H9 (cell line): ENCODE measurements at regions not wholly inside any gene's neighbourhood (a gene's known extent, or its start where the extent isn't known, plus 50 kb on each side); places are given as distances from the start of the nearest gene placed in this dataset.

Source experiments
- DNase-seq: peaks from one replicate; pipeline ENCODE4 v3.0.0-alpha.2; 2017
- H2AFZ ChIP-seq: one replicate; pipeline ENCODE4 v1.6.1; 2013; ENCODE audit warnings: mild to moderate bottlenecking, low read length, control low read depth, moderate library complexity
- H2AK5ac ChIP-seq: 2 replicates; pipeline ENCODE4 v1.6.1; 2013; ENCODE audit warnings: low read length, control low read depth, mixed read lengths; ENCODE audit not compliant: insufficient read length
- H2BK120ac ChIP-seq: one replicate; pipeline ENCODE4 v1.6.1; 2013; ENCODE audit warnings: low read depth, mild to moderate bottlenecking, low read length, control low read depth, inconsistent platforms; ENCODE audit not compliant: poor library complexity, severe bottlenecking
- H2BK12ac ChIP-seq: 2 replicates; pipeline ENCODE4 v1.6.1; 2013; ENCODE audit warnings: low read length, control low read depth, mixed read lengths, low read depth; ENCODE audit not compliant: insufficient read length
- H2BK15ac ChIP-seq: 2 replicates; pipeline ENCODE4 v1.6.1; 2013; ENCODE audit warnings: low read depth, low read length, control low read depth
- H2BK20ac ChIP-seq: one replicate; pipeline ENCODE4 v1.6.1; 2013; ENCODE audit warnings: low read depth, mild to moderate bottlenecking, low read length, control low read depth, inconsistent platforms; ENCODE audit not compliant: poor library complexity, severe bottlenecking
- H2BK5ac ChIP-seq: 2 replicates; pipeline ENCODE4 v1.6.1; 2013; ENCODE audit warnings: low read length, control low read depth, mixed read lengths; ENCODE audit not compliant: insufficient read length
- H3K14ac ChIP-seq: 2 replicates; pipeline ENCODE4 v1.6.1; 2013; ENCODE audit warnings: low read length, control low read depth; ENCODE audit not compliant: insufficient read depth
- H3K18ac ChIP-seq: 2 replicates; pipeline ENCODE4 v1.6.1; 2013; ENCODE audit warnings: low read depth, mild to moderate bottlenecking, mixed read lengths, low read length, control low read depth; ENCODE audit not compliant: insufficient read length
- H3K23ac ChIP-seq: 2 replicates; pipeline ENCODE4 v1.6.1; 2013; ENCODE audit warnings: low read length, control low read depth, mixed read lengths, low read depth; ENCODE audit not compliant: insufficient read length
- H3K23me2 ChIP-seq: 2 replicates; pipeline ENCODE4 v1.6.1; 2013; ENCODE audit warnings: low read depth, mild to moderate bottlenecking, mixed read lengths, low read length, control low read depth; ENCODE audit not compliant: insufficient read length, poor library complexity, severe bottlenecking
- H3K27ac ChIP-seq: 2 replicates; pipeline ENCODE4 v1.5.1; 2013; ENCODE audit warnings: low read length, control low read depth, mixed read lengths, low read depth; ENCODE audit not compliant: insufficient read length
- H3K27me3 ChIP-seq: 2 replicates; pipeline ENCODE4 v1.6.1; 2013; ENCODE audit warnings: low read length, control low read depth, inconsistent platforms; ENCODE audit not compliant: insufficient read depth
- H3K4ac ChIP-seq: 2 replicates; pipeline ENCODE4 v1.6.1; 2013; ENCODE audit warnings: low read depth, mild to moderate bottlenecking, control low read depth, inconsistent platforms, low read length, moderate library complexity
- H3K4me1 ChIP-seq: 2 replicates; pipeline ENCODE4 v1.6.1; 2013; ENCODE audit warnings: low read length, control low read depth, inconsistent platforms; ENCODE audit not compliant: insufficient read depth
- H3K4me2 ChIP-seq: 2 replicates; pipeline ENCODE4 v1.6.1; 2013; ENCODE audit warnings: low read length, control low read depth, mixed read lengths; ENCODE audit not compliant: insufficient read length, insufficient read depth
- H3K56ac ChIP-seq: 2 replicates; pipeline ENCODE4 v1.6.1; 2013; ENCODE audit warnings: low read depth, mild to moderate bottlenecking, mixed read lengths, low read length, control low read depth; ENCODE audit not compliant: insufficient read length
- H3K79me1 ChIP-seq: 2 replicates; pipeline ENCODE4 v1.6.1; 2013; ENCODE audit warnings: low read depth, mild to moderate bottlenecking, moderate library complexity, low read length, control low read depth, inconsistent platforms; ENCODE audit not compliant: insufficient read depth, poor library complexity, severe bottlenecking
- H3K79me2 ChIP-seq: 2 replicates; pipeline ENCODE4 v1.6.1; 2013; ENCODE audit warnings: low read length, control low read depth, inconsistent platforms; ENCODE audit not compliant: insufficient read depth
- H3K9ac ChIP-seq: 2 replicates; pipeline ENCODE4 v1.6.1; 2013; ENCODE audit warnings: low read length, control low read depth, mixed read lengths; ENCODE audit not compliant: insufficient read length; ENCODE audit errors: extremely low read depth
- H3K9me3 ChIP-seq: one replicate; pipeline ENCODE4 v1.6.1; 2013; ENCODE audit warnings: low read depth, low read length, inconsistent platforms; ENCODE audit not compliant: control insufficient read depth
- H3T11ph ChIP-seq: one replicate; pipeline ENCODE4 v1.6.1; 2013; ENCODE audit warnings: mild to moderate bottlenecking, low read length, control low read depth, inconsistent platforms
- H4K20me1 ChIP-seq: one replicate; pipeline ENCODE4 v1.6.1; 2013; ENCODE audit not compliant: control insufficient read depth, insufficient read length, insufficient read depth
- H4K5ac ChIP-seq: 2 replicates; pipeline ENCODE4 v1.6.1; 2013; ENCODE audit warnings: low read depth, mild to moderate bottlenecking, mixed read lengths, low read length, control low read depth; ENCODE audit not compliant: insufficient read length
- H4K8ac ChIP-seq: replicated peaks from 2 replicates; pipeline ENCODE4 v1.6.1; 2013; ENCODE audit warnings: low read length, control low read depth, mixed read lengths, low read depth; ENCODE audit not compliant: insufficient read length
- H4K91ac ChIP-seq: 2 replicates; pipeline ENCODE4 v1.6.1; 2013; ENCODE audit warnings: low read depth, mild to moderate bottlenecking, moderate library complexity, mixed read lengths, low read length, control low read depth; ENCODE audit not compliant: insufficient read length
- H3K27ac Mint-ChIP-seq, 3 experiments: 2 replicates in 2 of 3; 3 replicates in 1 of 3; pipeline ENCODE4 v1.8.0; 2020 to 2021; ENCODE audit warnings: mixed read lengths in 3 of 3, mild to moderate bottlenecking in 1 of 3, moderate library complexity in 1 of 3
- H3K27me3 Mint-ChIP-seq: 2 replicates; pipeline ENCODE4 v1.8.0; 2021; ENCODE audit warnings: low read depth, mild to moderate bottlenecking, moderate library complexity, mixed read lengths
- H3K36me3 Mint-ChIP-seq, 3 experiments: 2 replicates in 2 of 3; 3 replicates in 1 of 3; pipeline ENCODE4 v1.8.0; 2020 to 2021; ENCODE audit warnings: low read depth in 3 of 3, mixed read lengths in 3 of 3; ENCODE audit not compliant: insufficient read depth in 1 of 3
- H3K4me1 Mint-ChIP-seq, 2 experiments: 2 replicates each; pipeline ENCODE4 v1.8.0; 2020; ENCODE audit warnings: mixed read lengths in 2 of 2
- H3K4me3 Mint-ChIP-seq, 2 experiments: 2 replicates in 1 of 2; 3 replicates in 1 of 2; pipeline ENCODE4 v1.8.0; 2020 to 2021; ENCODE audit warnings: mild to moderate bottlenecking in 2 of 2, mixed read lengths in 2 of 2, moderate library complexity in 1 of 2
- H3K9me3 Mint-ChIP-seq, 2 experiments: 2 replicates in 1 of 2; 3 replicates in 1 of 2; pipeline ENCODE4 v1.8.0; 2020; ENCODE audit warnings: mild to moderate bottlenecking in 2 of 2, mixed read lengths in 2 of 2, moderate library complexity in 1 of 2
- WGBS: extraction: QIAGEN DNeasy Blood & Tissue Kit; methylation state at CpG from one replicate; pipeline ENCODE4 v1.1.7; 2013; ENCODE audit warnings: missing lambda C conversion rate, low lambda C conversion rate, mixed read lengths; ENCODE audit not compliant: insufficient read length; ENCODE audit errors: extremely low coverage; 5-methylcytosine and 5-hydroxymethylcytosine counted together
- TF ChIP-seq, protein P1 (sequence below): fragments of 200-600 bp; sonication (generic); conservative IDR thresholded peaks from 3 replicates; pipeline ENCODE4 v1.8.0; 2021; ENCODE audit warnings: antibody characterized with exemption, mild to moderate bottlenecking

DNA sequence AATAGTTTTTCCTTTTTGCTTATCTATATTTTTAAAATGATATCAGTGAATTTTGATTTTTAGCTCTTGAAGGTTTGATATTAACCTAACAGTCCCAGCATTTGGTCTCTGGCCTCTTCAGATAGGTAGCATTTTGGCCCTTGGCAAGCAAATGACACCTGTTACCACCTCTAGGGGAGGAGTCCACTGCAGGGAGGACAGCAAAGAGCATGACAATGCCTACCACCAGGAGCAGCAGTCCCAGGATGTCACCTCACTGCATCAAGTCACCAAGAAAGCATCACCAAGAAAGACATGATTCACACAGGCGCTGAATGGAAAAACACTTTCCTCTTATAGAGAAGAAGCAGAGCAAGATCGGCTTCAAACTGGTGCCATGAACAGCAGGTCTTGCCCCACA is 224.3 kb downstream of the UBE3D start:
- no peaks in the 10 kb centered on the region for H3K79me2 ChIP-seq
- no peak overlapping the region for H2BK15ac ChIP-seq
- Mint-ChIP-seq H3K27me3 (no peaks in the 10 kb centered on the region; the same call in 1 of the 2 replicates), H3K9me3 (no peaks in the 10 kb centered on the region; a peak in 1 of 5 replicates), H3K36me3 (peaks cover 0 to 4% (median 1%) of the 10 kb centered on the region in 3 experiments; a peak in 3 of 7 replicates), H3K27ac (no peak overlapping the region), H3K4me3 (no peak overlapping the region), H3K4me1 (peaks cover 0 to 3% of the 10 kb centered on the region in 2 experiments; a peak in 2 of 4 replicates)
- TF ChIP-seq, protein P1, sequence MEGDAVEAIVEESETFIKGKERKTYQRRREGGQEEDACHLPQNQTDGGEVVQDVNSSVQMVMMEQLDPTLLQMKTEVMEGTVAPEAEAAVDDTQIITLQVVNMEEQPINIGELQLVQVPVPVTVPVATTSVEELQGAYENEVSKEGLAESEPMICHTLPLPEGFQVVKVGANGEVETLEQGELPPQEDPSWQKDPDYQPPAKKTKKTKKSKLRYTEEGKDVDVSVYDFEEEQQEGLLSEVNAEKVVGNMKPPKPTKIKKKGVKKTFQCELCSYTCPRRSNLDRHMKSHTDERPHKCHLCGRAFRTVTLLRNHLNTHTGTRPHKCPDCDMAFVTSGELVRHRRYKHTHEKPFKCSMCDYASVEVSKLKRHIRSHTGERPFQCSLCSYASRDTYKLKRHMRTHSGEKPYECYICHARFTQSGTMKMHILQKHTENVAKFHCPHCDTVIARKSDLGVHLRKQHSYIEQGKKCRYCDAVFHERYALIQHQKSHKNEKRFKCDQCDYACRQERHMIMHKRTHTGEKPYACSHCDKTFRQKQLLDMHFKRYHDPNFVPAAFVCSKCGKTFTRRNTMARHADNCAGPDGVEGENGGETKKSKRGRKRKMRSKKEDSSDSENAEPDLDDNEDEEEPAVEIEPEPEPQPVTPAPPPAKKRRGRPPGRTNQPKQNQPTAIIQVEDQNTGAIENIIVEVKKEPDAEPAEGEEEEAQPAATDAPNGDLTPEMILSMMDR = no peak
- H2AK5ac ChIP-seq = no peak overlapping the region
- no peak overlapping the region for H4K8ac ChIP-seq
- no peak overlapping the region for H4K5ac ChIP-seq
- no peak overlapping the region for H3K4ac ChIP-seq
- H3K56ac ChIP-seq = no peak overlapping the region
- H3K4me1 ChIP-seq = no peaks in the 10 kb centered on the region
- H3K14ac ChIP-seq = no peak overlapping the region
- no peaks in the 10 kb centered on the region for H4K20me1 ChIP-seq
- H2BK120ac ChIP-seq = no peak overlapping the region
- no peak overlapping the region for H4K91ac ChIP-seq
- H3T11ph ChIP-seq = no peak overlapping the region
- H3K4me2 ChIP-seq = no peak overlapping the region
- H2AFZ ChIP-seq = no peak overlapping the region
- no peaks in the 10 kb centered on the region for H3K27me3 ChIP-seq
- H3K27ac ChIP-seq = no peak overlapping the region
- H3K9me3 ChIP-seq = no peaks in the 10 kb centered on the region
- H2BK5ac ChIP-seq = no peak overlapping the region
- H3K9ac ChIP-seq = no peak overlapping the region
- no peaks in the 10 kb centered on the region for H3K79me1 ChIP-seq
- DNase-seq = peak; percentile 31
- no peak overlapping the region for H3K23ac ChIP-seq
- no peak overlapping the region for H2BK20ac ChIP-seq
- no CpG with 5 or more reads among the region's 2 CpGs for WGBS
- H2BK12ac ChIP-seq = no peak overlapping the region
- H3K23me2 ChIP-seq = no peaks in the 10 kb centered on the region
- H3K18ac ChIP-seq = no peak overlapping the region
